HG03097 (cell line): ENCODE measurements at regions not wholly inside any gene's neighbourhood (a gene's known extent, or its start where the extent isn't known, plus 50 kb on each side); places are given as distances from the start of the nearest gene placed in this dataset.

Source experiments
- ATAC-seq: cut with Tn5 transposase; IDR thresholded peaks from one replicate; pipeline ENCODE4 v1.9.1; 2021; ENCODE audit not compliant: unreplicated experiment, low FRiP score

DNA sequence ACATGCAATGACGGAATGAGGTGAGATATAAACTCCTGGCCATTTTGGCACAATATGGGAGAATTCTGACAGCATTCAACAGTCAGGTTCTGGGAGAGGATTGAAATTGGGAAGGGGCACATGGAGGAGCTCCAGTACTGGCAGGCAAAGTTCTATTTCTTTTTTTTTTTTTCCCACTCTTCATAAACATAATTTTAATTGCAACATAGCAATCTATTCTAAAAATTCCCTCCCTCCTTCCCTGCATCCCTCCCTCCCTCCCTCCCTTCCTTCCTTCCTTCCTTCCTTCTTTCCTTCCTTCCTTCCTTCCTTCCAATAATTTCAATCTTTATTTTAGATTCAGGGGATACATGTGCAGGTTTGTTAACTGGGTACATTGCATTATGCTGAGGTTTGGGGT is 93.2 kb downstream of the PTCSC3 start:
- no peak for ATAC-seq

DNA sequence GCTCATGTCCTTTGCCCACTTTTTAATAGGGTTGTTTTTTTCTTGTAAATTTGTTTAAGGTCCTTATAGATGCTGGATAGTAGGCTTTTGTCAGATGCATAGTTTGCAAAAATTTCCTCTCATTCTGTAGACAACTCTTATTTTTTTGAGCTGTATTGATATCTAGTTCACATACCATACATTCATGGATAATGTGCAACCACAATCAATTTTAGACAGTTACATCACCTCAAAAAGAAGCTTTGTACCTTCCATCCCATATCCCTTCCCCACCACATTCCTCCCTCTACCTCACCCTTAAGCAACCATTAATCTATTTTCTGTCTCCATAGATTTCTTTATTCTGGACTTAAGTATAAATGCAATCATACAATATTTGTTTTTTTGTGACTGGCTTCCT is 98.4 kb downstream of the PTCSC3 start:
- ATAC-seq, result no peak

DNA sequence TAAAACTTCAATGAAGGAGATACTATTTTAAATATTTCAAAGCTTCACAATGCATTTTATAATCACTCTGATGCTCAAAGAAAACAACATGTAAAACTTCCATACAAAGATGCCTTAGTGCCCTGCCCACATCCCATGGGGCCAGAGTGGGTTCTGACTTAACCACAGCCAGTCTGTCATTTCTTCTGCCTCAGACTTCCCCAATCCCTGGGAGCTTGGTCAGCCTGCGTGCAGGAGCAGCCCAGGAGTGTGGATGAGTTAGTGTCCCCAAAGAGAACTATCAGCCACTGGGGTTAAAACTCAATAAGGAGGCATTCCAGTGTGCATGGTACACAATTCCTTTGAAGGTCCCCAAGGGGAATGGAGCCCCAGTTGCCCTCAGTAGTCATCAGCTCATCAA is 100.3 kb downstream of the PTCSC3 start:
- no peak for ATAC-seq

DNA sequence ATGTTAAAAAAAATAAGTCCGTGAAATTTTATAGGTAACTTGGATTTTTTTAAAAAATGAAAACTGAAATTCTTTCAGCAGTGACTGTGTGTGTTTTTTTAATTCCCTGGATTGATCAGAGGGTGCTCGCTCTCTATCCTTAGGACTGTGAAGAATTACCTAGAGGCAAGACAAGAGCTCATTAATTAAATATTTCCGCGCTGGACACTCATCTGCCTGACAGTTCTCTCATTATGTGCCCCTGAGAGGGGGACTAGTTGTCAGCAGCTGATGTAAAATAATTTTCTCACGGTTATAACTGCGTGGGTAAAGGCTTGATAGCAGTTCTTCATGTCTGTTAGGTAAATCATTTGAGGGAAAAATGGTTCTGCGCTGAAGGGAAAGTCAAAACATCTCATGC is 101.3 kb downstream of the PTCSC3 start:
- ATAC-seq, result no peak

DNA sequence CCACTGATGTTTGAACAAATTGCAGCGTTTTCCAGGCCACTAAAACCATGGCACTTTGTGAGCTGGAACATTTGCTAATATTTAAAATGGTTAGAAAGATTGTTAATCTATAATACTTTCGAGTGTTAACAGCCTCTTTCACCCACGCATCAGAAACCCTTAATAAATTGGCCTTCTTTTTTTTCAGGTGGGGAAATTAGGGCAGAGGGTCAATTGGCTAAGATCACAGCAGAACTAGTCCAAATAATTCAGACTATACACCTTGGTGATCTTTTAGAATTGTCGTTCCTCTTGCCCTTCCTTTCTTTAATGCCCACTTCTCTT is 105.8 kb downstream of the PTCSC3 start:
- ATAC-seq, result no peak

DNA sequence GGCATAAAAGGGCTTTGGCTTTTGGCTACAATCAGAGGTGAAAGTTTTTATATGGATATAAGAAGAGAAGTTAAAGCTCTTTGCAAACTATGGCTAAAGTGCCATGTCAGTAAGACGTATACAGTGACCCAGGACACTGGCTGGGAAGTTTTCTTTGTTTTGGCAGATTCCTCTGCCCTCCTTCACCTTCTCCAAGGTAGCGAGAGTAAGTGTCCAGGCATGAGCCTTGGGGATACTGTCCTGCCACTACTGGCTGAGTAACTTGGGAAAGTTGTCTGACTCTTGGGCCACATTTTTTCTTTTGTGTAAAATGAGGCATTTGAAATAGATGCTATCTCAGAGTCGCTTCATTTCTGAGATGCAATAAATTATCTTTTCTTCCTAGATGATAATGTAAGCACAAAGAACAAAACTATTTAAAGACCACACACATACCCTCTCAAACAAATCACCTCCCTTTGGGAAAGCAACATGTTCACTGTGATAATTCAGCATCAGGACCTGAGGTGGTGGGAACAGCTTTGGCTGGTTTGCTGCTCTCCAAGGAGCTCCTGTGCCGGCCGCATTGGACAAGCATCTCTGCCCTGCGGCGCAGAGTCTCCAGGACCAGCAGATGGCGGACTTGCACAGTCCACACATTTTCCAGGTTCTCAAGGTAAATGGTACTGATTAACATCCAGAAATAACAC is 106.3 kb downstream of the PTCSC3 start:
- peak; percentile 83 for ATAC-seq

DNA sequence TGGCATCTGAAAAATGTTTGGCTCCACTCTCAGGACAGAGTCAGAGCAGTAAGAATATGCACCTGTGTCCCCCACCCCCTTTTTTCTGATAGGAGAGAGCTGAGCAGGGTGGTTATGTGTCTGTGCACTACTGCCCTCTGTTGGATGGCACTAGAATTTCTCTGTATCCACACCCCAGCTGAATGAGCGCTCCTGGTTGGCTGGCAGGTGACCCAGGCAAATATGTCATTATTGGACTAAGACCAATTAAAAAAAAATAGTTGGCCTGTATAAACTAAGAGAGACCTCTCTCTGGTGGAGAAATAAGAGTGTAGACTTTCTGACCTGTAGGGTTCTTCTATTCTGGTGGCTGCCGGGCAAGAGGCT is 107.0 kb downstream of the PTCSC3 start:
- ATAC-seq, result no peak

DNA sequence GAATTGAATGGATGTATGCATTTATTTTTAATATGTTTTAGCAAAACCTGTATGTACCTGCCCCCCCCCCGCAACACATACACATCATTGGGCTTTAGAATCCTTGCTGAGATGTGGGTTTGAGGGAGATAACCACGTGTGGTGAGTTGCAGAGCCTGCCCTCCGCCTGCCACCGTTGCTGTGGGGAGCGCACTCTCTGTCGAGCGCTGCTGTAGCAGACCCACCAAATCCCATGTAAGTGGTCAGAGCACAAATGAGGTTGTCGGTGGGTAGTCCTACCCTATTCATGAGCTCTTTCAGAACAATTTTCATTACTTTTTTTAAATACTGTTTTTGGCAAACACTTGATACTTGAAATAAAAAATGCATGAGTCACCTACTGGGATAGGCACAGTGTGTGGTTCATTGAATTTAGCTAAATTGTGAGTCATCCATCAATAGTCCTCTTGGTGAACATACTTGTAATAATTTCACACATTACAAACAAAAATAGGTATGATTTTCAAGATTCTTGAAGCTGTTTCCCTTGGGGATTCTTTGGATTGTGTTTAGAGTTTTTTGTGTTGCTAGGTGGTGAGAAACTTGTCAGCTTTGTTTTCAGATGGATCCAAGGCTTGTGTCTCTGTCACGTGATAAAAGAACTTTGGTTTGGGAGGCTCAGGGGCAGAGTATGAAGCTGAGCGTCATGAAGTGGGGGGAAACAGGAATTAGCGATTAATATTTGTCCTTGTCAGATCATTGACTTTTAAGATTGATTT is 107.6 kb downstream of the PTCSC3 start:
- ATAC-seq, result no peak

DNA sequence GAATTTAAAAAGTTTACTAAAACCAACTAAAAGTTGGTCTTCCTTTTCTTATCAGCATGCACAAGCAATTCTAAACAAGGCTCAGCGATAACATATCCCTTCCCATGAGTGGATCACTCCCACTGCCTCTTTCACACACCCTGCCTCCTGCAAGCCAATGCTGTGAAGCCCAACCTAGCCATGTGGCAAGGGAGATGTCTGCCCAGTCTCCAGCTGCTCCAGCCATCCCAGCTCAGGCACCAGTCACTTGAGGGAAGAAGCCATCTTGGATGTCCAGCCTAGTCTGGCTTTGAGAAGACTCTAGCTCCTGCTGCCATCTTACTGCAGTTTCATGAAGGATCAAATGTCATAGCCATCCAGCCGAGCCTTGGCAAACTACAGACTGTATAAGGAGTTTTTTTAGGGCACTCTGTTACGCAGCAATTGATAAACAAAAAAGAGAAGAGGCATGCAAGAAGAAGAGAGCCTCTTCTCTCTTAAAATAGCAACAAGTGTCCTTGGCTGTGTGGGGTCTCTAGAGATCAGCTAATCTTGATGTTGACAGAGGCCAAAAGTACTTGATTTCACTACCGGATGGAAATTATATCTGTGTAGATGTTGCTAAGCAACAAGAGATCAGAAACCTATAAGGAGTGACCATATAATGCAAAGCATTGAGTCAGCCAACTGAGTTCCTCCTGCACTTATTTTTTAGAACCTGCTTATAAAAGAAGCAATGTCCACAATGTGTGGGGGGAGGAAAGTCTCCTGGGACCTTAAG is 108.9 kb downstream of the PTCSC3 start:
- no peak for ATAC-seq

DNA sequence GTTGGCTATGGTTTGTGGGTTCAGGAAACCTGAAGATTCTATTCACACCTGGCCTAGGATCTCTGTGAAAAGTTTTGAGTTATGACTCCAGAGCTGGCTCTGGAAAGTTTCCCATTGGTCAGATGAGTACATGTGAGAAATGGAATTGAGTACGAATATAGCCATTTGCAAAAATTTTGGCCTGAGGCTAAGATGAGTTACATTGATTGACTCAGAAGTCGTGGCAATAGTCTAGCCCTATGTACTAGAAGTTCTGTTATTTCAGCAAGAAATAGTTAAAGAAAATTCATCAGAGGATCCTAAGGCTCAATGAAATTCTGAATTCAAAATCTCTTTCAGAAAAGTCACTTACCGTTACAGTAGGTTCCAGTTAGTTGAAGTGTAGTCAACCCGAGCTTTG is 109.9 kb downstream of the PTCSC3 start:
- no peak for ATAC-seq

DNA sequence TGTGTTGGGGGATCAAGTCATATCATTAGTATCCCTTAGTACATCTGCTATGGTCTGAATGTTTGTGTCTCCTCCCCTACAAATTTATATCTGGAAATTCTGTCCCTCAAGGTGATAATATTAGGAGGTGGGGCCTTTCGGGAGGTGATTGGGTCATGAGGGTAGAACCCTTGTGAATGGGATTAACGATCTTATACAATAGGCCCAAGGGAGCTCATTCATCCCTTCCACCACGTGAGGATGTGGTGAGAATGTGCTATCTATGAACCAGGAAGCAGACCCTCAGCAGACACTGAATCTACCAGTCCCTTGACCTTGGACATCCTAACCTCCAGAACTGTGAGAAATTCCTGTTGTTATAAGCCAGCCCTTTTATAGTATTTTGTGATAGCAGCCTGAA is 110.7 kb downstream of the PTCSC3 start:
- ATAC-seq, result no peak

DNA sequence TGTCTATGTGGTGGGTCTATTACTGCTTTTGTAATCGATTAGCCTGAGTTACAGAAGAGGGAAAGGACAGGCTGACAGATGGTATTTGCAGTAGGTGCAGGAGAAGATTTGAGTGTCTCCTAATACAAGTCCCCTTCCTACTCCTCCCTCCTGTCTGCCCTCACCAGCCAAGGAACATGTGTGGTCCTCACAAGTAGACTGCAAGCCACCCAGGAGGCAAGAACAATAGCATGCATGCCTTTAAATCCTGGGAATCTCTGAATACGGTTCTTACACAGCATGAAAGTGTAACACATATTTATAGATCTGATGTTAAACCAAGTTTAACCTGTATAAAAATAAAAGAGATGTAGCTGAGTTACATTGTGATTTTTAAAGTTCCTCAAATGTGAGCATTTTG is 117.0 kb downstream of the PTCSC3 start:
- no peak for ATAC-seq

DNA sequence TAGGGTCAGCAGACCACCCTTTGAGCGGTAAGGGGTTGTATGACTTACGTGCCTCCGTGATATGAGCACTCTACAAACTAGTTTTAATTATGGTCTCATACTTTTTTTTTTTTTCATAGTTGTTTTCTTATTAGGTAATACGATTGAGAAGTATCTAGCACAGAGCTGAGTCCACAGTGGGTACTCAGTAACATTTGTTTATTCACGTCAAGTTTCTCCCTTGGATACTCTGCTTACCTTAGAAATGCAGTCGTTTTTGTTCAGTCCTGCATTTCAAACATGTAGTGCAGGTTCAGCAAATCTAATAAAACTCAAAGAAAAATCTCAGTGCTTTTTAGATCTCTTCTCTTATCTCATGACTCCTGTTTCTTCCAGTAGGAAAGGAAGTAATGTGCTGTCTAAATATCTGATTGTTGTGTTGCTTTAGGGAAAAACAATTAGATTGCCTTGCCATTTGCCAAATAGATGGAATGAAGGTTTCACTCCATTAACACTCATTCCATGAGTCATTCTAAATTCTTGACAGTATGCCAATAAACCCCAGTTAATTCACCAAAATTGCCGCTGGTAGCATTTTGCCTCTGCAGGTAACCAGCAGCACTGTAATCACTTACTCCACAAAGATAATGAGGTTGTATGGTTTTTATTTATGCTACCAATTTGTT is 118.9 kb downstream of the PTCSC3 start:
- no peak for ATAC-seq

DNA sequence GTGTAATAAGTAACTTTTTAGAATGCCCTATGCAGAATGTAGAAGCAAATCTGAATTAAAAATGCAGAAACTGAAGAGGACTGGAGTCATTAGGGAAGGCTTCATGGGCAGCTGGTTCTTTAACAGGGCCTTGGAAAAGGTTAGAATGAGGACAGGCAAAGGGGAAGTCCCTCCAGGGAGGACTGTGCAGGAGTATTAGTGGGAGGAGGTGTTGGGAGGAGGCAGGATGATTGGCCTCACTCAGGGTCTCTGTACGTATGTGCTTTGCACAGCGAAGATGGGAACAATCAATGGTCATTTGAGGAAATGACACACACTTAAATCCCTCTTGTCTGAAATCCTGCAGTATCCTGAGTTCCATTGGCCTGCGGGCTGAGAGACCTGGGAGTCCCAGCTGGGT is 119.7 kb downstream of the PTCSC3 start:
- ATAC-seq, result no peak

DNA sequence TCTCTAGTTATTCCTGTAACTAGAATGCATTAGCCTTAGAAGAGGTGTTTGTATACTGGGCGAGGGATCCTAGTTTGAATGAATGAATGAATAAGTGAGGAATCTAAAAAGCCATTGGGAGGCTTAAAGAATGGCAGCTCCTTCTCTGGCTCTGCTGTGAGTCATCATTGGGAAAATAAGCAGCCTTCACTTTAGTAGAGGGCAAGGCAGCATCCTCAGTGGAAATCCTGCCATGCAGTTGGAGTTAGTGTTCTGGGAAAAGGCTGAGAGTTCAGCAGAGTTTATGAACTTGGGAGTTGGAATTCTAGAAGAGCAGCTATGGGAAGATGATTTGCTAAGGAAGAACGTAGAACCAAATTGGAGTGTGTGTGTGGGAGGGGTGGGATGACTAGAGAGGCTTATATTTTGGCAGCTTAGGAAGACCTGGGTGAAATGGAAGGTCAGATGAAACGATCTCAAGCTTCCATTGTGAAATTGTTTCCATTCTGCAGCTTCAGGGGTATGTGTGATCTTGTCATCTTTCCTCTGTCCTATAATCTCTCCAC is 120.8 kb downstream of the PTCSC3 start:
- ATAC-seq, result no peak

DNA sequence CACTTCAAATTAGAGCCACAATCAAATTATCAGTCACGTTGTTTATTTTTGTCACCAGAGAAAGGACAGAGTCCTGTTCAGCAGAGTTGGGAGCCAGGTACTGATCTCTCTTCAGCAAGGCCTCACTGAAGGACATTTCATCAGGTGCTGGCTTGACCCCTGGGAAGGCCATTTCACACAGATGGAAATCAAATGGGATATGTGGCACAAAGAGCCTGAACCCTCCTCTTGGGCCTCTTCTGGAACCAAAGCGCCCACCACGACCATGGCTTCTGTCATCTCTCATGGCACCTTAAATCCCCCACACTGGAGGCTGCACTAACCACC is 121.5 kb downstream of the PTCSC3 start:
- ATAC-seq, result no peak

DNA sequence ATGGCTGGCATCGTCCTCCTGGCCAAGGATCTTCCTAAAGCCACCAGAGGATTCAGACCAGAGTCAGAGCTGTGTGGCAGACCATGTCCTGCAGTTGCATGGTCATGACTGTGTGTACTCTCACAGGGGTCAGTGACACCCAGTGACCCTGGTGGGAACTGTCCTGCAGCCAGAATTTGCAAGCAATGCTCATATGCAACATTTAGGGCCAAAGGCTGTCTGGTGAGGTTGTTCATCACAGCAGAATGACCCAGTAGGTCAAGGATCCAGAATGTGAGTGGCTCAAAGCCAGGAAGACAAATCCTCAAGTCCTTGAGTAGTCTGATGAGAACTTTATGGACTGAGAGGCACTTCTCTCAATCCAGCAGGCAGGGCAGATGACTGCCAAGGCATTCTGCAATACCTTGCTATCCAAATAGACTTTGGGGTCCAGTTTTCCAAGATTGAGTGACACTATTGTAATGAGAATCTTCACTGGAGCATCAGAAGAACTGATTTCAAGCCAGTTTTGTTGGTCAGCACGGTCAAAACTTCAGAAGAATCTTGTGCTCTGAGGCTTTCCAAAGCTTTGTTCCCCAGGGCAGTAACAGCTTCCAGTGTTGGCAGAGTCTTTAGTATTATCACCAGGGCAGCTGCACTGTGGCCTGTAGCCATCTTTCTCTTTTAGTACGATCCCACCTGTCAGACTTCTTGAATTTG is 122.0 kb downstream of the PTCSC3 start:
- no peak for ATAC-seq

DNA sequence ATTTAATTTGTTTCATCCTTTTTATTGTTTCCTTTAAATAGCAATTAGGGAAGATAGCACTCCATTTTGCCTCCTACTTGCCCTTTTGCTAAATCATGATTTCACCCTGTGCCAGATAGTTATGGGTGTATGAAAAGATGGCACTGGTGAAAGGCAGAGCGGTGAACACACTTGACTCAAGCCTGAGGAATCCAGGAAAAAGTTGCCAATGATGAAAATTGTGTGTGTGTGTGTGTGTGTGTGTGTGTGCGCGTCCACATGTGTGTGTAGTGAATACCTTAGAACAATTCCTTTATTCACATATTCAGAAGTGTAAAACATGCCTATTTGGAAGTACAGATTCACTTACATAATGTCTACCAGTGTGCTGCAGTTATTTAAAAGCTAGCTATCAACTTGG is 123.8 kb downstream of the PTCSC3 start:
- no peak for ATAC-seq

DNA sequence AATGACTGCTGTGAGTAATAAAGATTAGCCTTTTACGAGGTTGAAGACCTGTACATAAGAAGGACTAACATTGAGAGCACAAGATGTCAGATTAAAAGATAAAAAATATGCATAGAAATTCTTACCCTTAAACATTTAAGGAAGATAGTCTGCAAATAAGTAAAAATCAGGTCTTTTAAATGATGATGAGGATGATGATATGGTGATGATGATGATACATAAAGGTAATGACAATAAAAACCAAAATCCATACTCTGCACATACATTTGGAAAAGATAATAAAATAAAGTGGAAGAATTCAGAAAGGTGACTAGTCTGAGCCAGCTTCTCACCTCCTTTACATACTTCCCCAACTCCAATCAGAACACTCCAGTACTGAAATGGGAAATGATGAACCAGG is 124.5 kb downstream of the PTCSC3 start:
- no peak for ATAC-seq

DNA sequence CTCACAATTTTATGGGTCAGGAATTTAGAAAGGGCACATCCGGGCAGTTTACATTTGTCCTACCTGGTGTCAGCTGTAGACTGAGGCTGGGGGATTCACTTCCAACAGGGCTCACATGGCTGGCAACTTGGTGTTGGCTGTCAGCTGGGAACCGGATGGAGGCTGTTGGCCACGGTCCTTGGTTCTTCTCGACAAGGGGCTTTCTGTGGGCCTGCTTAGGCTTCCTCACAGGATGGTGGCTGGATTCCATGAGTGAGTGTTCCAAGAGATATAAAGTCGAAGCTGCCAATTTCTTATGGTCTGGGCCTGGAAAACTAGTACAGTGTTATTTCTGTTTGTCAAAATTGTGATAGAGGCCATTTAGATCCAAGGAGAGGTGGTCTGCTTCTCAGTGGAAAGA is 127.9 kb downstream of the PTCSC3 start:
- no peak for ATAC-seq

DNA sequence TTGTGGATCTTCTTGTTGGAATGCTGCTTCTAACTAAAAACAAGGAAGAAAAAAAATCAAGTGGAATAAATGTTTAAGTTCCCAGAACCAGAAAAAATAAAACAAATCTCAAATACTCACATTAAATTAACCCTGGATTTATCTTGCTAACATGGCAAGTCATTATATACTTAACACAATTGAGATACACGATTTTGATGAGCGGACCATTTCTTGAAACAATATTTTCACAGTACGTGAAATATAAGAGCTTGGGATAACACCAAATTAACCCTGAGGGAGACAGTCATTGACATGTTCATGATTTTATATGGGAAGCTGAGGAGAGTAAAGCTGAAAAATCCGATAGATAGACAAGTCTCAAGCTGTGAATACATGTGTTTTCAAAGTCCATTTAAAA is 128.6 kb downstream of the PTCSC3 start:
- ATAC-seq, result no peak
